Muscle of arm (tissue), 1 donor: ENCODE measurements at regions not wholly inside any gene's neighbourhood (a gene's known extent, or its start where the extent isn't known, plus 50 kb on each side); places are given as distances from the start of the nearest gene placed in this dataset.
"Not testable (repeated sequence)": the region's sequence is repeated elsewhere in the genome, so short reads cannot be mapped to it uniquely, and the experiment has no call there.

Experiments
- DNase-seq: peaks from one replicate; pipeline ENCODE4 v3.0.0-alpha.2; 2013

GRCh38 chr11:86749821-86750401, 50.4 kb upstream of the PRSS23 start:
- no peak for DNase-seq

- DNase-seq: no peak
These were observed 51.0 kb upstream of the PRSS23 start for GRCh38 chr11:86749376-86749775.

GRCh38 chr11:86748296-86748695, 52.0 kb upstream of the PRSS23 start:
- DNase-seq: no peak

- DNase-seq: no peak
These were observed 52.5 kb upstream of the PRSS23 start for GRCh38 chr11:86747801-86748200.

DNA sequence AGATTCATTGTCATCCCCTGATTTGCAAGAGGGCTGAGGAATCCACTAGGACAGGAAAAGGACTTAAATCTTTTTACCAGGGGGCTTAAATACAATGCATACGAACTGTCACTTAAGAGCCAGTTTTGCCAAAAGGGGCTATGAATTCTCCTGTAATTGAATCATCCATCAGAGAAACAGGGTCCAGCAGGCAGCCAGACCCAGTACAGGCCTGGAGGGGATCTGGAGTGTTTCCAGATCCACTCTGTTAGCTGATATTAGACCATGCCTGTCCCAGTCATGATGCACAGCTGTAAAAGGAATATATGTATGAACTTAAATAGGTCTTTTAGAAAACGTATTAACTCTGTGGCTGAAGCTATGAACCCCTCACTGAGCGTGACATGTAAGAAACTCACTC, 53.8 kb upstream of the PRSS23 start:
- no peak for DNase-seq

GRCh38 chr11:86745571-86745970, 54.8 kb upstream of the PRSS23 start:
- no peak for DNase-seq

DNA sequence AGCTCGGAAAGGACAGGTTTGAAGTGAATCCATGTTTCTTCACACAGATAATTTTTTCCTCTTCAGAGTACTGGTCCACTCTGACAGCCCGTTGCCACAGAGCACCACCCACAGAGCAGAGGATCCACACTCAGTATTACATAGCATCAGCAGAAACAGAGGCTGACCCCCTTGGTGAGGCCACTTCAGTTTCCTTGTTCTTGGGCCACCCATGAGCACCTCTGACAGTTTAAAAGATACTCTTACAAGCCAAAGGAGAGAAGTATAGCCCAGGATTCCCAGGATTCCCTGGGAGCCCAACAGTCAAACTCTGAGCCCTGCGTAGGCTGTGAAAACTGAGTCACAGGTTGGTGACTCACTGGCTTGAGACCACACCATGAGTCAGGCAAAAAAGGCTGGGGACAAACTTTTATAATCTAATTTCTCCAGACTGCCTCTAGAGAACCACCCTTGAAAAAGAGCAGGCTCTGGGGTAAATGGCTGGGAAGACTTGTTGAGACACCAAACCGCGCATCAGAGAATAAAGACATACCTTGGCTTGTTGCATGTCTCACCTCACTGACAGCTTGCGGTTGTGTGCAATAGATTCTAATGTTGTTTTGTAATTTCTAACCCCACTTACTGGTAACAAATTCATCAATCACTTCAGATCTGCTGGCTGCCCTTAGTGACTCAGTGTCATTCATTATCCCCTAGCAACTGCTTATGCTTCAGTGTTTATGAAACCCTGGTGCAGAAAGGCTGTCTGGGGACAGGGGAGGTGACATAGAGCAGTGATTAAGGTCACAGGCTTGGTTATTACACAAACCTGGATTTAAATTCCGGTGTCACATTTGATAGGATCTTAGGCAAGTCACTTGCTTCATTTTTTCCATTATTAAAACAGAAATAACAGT, 56.9 kb upstream of the PRSS23 start:
- DNase-seq: no peak

GRCh38 chr11:86741839-86742805, 58.2 kb upstream of the PRSS23 start:
- no peak for DNase-seq

DNA sequence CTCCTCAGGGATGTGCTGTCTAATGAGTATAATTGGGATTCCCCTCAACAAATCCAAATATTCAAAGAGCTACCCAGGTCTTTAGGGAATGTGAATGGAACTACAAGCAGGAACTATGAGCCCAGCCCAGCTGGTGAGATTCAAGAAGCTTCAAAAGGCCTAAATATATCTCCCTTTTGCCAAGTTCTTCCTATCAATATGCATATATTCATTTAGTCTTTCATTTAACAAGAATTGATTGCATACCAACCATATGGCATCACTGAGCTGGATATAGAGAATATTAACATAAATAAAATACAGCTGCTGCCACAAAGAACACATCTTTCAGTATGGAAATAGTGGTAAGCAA, 58.9 kb upstream of the PRSS23 start:
- DNase-seq: no peak

DNA sequence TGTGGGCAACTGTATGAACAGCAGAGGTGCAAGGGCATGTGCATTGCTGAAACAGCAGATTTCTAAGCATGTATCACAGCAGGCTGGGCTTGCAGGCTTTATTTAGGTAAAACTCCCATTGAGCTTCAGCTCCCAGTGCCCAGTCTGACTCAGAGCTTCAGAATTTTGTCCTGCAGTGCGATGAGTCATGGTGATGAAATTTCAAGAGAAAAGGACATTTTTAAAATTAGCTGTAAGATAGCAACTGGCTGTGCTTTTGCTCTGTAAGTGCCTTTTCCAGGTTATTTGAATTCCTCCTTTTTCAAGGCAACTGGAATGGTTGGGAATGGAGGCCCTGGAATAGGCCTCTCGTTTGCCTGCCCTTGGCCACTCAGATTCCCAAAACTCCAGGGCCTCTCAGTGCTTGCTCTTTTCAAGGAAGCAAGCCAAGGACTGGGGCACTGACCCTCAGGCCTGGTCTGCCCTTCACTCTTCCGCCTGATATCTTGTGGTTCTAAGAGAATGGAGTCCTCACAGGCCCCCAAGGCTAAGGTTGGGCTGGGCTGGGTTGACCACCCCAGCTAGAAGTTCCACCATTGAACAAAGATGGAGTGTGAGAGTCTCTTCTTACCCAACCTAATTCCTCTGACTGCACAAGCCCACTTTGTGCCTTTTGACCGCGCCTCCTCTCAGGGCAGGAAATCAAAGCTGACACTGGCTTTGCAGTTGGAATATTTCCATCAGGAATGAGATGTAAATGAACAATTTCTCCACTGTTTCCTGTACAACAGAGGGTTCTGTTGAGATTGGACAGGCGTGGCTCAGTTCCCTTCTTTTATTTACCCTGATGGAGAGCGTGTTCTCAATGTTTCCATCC, 59.5 kb upstream of the PRSS23 start:
- DNase-seq: peak; percentile 65

- no peak for DNase-seq
These were observed 61.8 kb upstream of the PRSS23 start for GRCh38 chr11:86738568-86738967.

GRCh38 chr11:86737737-86738136, 62.6 kb upstream of the PRSS23 start:
- DNase-seq: no peak

- DNase-seq: no peak
These were observed 63.1 kb upstream of the PRSS23 start for GRCh38 chr11:86737230-86737629.

DNA sequence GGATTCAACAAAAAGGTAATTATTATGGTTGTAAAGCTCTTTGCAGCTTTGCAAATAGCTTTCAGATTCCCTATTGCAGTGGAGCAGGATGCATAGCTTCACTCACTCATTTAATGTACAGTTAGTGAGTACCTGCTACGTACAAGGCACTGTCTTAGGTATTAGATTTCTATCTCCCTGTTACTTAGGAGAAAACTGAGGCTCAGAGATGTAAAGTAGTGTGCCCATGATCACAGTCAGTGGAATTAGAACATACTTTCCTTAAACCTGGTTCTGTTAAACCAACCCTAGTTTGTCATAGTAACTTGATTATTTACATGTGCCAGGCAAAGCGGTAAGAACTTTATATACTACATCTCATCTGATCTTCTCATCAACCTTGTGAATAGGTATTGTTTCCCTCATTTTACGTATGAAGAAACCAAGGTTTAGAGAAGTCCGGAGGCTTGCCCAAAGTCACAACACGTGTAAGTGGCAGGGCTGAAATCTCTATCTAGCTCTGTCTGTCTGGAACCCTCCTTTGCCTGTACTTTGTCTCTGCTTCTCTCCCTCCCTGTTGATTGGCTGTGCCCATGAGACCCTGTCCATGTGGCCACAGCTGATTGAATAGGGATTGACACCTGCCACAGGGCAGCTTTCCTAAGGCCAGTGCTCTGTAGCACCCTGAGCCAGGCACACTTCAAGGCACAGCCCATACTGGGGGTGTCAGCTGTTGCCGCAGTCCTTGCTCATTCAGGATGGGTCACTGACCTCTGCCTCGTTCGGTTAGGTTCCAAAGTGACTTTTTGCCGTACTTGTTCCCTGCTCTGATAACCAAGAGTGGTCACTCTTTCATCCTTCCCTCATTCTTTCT, 63.8 kb upstream of the PRSS23 start:
- no peak for DNase-seq

DNA sequence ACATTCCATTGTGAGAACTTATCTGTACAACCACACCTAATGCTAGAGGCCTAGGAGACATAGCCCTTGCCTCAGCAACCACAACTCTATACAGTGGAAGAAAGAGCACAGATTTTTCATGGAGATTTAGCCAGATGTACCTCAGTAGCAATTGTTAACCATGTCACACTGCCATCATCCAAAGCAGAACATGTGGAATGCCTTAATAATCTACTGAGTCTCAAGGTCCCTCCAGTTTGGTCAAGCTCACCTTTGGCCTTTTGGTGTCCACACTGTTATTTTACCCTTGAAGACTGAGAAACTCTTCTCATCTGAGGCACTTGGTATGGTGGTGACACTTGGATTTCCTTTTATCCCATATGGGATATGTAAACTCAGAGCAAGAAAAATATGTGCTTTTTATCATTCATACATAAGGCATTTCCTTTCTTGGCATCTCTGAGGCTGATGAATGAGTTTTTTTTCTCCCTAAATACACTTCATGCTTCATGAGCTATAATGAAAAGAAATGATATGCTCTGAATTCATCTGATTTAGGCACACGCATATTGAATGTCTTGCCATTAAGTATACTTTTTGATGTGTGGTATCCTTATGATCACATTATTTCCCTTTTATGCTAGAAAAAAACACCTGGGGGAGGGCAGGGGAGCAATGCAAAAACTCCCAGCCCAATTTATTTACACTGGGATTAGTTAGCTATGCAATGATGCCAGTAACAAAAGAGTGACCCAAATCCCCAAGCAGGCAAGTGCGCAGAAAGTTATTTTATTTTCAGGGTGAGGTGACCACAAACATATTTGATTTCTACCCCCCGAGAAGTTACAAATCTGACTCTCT, 63.3 kb upstream of the ME3 start:
- DNase-seq: no peak

GRCh38 chr11:86732739-86733138, 60.3 kb upstream of the ME3 start:
- not testable (repeated sequence) for DNase-seq

- not testable (repeated sequence) for DNase-seq
These were observed 59.9 kb upstream of the ME3 start for GRCh38 chr11:86732286-86732685.

DNA sequence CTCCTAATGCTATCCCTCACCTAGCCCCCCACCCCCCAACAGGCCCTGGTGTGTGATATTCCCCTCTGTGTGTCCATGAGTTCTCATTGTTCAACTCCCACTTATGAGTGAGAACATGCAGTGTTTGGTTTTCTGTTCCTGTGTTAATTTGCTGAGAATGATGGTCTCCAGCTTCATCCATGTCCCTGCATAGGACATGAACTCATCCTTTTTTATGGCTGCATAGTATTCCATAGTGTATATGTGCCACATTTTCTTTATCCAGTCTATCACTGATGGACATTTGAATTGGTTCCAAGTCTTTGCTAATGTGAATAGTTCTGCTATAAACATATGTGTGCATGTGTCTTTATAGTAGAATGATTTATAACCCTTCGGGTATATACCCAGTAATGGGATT, 57.2 kb upstream of the ME3 start:
- DNase-seq: not testable (repeated sequence)

GRCh38 chr11:86728562-86728961, 56.1 kb upstream of the ME3 start:
- DNase-seq: no peak
